Breast epithelium (tissue), 3 donors: ENCODE measurements at regions not wholly inside any gene's neighbourhood (a gene's known extent, or its start where the extent isn't known, plus 50 kb on each side); places are given as distances from the start of the nearest gene placed in this dataset.

Source experiments
- POLR2A ChIP-seq: fragments of 450-650 bp; IDR thresholded peaks from one replicate; pipeline ENCODE4 v1.6.1; 2016; ENCODE audit warnings: antibody characterized with exemption, mild to moderate bottlenecking, moderate library complexity
- TF ChIP-seq, protein P1 (sequence below), 3 donors: fragments of 450-650 bp; IDR thresholded peaks; one replicate each; pipeline ENCODE4 v1.5.1; 2016 to 2017; ENCODE audit warnings: antibody characterized with exemption in 3 of 3, mild to moderate bottlenecking in 3 of 3, moderate library complexity in 3 of 3

DNA sequence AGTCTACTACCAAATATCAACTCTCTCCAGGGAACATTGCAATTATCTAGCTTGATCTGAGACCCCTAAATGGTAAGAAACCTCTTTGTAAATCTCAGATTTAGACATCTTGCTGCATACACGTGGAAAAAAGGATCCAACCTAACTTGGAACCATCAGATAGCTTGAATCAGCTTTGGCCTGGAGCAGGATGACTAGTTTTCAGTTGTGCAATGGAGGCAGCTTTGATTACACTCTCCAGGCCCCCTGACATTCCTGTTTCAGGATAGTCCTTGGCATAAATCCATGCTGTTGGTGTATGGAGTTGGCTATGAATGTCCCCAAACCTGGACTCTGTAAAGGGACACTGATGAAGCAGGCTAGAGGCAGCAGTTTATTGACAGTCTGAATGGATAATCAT lies 1061.9 kb upstream of the TENM3 start:
- TF ChIP-seq POLR2A, result no peak
- TF ChIP-seq, protein P1, sequence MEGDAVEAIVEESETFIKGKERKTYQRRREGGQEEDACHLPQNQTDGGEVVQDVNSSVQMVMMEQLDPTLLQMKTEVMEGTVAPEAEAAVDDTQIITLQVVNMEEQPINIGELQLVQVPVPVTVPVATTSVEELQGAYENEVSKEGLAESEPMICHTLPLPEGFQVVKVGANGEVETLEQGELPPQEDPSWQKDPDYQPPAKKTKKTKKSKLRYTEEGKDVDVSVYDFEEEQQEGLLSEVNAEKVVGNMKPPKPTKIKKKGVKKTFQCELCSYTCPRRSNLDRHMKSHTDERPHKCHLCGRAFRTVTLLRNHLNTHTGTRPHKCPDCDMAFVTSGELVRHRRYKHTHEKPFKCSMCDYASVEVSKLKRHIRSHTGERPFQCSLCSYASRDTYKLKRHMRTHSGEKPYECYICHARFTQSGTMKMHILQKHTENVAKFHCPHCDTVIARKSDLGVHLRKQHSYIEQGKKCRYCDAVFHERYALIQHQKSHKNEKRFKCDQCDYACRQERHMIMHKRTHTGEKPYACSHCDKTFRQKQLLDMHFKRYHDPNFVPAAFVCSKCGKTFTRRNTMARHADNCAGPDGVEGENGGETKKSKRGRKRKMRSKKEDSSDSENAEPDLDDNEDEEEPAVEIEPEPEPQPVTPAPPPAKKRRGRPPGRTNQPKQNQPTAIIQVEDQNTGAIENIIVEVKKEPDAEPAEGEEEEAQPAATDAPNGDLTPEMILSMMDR (IDR thresholded peaks at IDR 0.05), result no peak
